MCF 10A (cell line): ENCODE measurements at regions not wholly inside any gene's neighbourhood (a gene's known extent, or its start where the extent isn't known, plus 50 kb on each side); places are given as distances from the start of the nearest gene placed in this dataset.
A peak's percentile ranks its signal among the peaks of the same experiment; 100 is the strongest.
"Not testable (repeated sequence)": the region's sequence is repeated elsewhere in the genome, so short reads cannot be mapped to it uniquely, and the experiment has no call there.

Experiments
- BruUV-seq: library from RNA; stranded (reverse); fragments of 400-500 nt; replicated peaks from 2 replicates; lab custom pipeline; 2021; lab: Mats Ljungman, UMichigan
- CTCF ChIA-PET: fragments of 300-600 bp; sonication (Branson Sonifier 250); formaldehyde crosslinking; extraction: SDS; loops from one replicate; lab custom pipeline; 2021; ENCODE audit warnings: antibody characterized with exemption, inconsistent platforms; lab: Yijun Ruan, JAX
- POLR2A ChIA-PET: fragments of 300-600, 350-650 bp; sonication (Branson Sonifier 250); formaldehyde crosslinking; extraction: SDS; loops from one replicate; lab custom pipeline; 2020; ENCODE audit warnings: antibody characterized with exemption, inconsistent platforms; lab: Yijun Ruan, JAX
- DNase-seq: peaks from one replicate; pipeline ENCODE4 v3.0.0-alpha.2; 2018; ENCODE audit not compliant: unreplicated experiment
- H3K27ac Mint-ChIP-seq: one replicate; pipeline ENCODE4 v1.8.0; 2022; ENCODE audit warnings: mild to moderate bottlenecking, low read depth, mixed read lengths; ENCODE audit not compliant: unreplicated experiment
- H3K27me3 Mint-ChIP-seq: one replicate; pipeline ENCODE4 v1.8.0; 2022; ENCODE audit warnings: mixed read lengths; ENCODE audit not compliant: insufficient read depth, unreplicated experiment
- H3K36me3 Mint-ChIP-seq: one replicate; pipeline ENCODE4 v1.8.0; 2022; ENCODE audit warnings: mild to moderate bottlenecking, moderate library complexity, mixed read lengths; ENCODE audit not compliant: insufficient read depth, unreplicated experiment
- H3K4me1 Mint-ChIP-seq: one replicate; pipeline ENCODE4 v1.8.0; 2022; ENCODE audit warnings: mixed read lengths; ENCODE audit not compliant: insufficient read depth, unreplicated experiment
- H3K4me3 Mint-ChIP-seq: one replicate; pipeline ENCODE4 v1.8.0; 2022; ENCODE audit warnings: mild to moderate bottlenecking, moderate library complexity, mixed read lengths; ENCODE audit not compliant: unreplicated experiment
- H3K9me3 Mint-ChIP-seq: one replicate; pipeline ENCODE4 v1.8.0; 2022; ENCODE audit warnings: mixed read lengths; ENCODE audit not compliant: unreplicated experiment
- CTCF ChIP-seq: fragments of 200-600 bp; IDR thresholded peaks from one replicate; pipeline ENCODE4 v1.8.0; 2022; ENCODE audit warnings: antibody characterized with exemption, mild to moderate bottlenecking; ENCODE audit not compliant: unreplicated experiment
- intact Hi-C: fragments of 100-400 bp; cut with micrococcal nuclease; formaldehyde crosslinking; loops from 2 replicates; pipeline ENCODE4 v1.14.1; 2022

- H3K27me3 Mint-ChIP-seq: peaks cover 20% of the 10 kb centered on the region
These were observed 88.0 kb upstream of the SYT13 start for GRCh38 chr11:45374130-45374529.

GRCh38 chr11:45373506-45374035 is 87.4 kb upstream of the SYT13 start:
- H3K4me3 Mint-ChIP-seq: no peak overlapping the region
- no peaks in the 10 kb centered on the region for H3K36me3 Mint-ChIP-seq
- peaks cover 20% of the 10 kb centered on the region for H3K27me3 Mint-ChIP-seq
- no peaks in the 10 kb centered on the region for H3K4me1 Mint-ChIP-seq
- H3K27ac Mint-ChIP-seq: no peak overlapping the region
- DNase-seq: no peak
- ChIA-PET CTCF (interaction anchor here (0.9 to 3.6 kb wide), 2 partner anchors 10 to 397 kb away, joined by 3 to 86 read pairs; no protein-coding TSS in a partner anchor), POLR2A (no interaction called here)
- no peaks in the 10 kb centered on the region for H3K9me3 Mint-ChIP-seq
- no TSS peak for BruUV-seq
- intact Hi-C loops: no loop called here
- TF ChIP-seq CTCF: no peak

More at GRCh38 chr11:45374130-45374529, 88.0 kb upstream of the SYT13 start:
- Mint-ChIP-seq H3K9me3 (no peaks in the 10 kb centered on the region), H3K4me1 (no peaks in the 10 kb centered on the region), H3K27ac (no peak overlapping the region), H3K4me3 (no peak overlapping the region), H3K36me3 (no peaks in the 10 kb centered on the region)
- POLR2A ChIA-PET: interaction anchor here (1.0 kb wide), 1 partner anchor 14 kb away, joined by 3 read pairs; no protein-coding TSS in a partner anchor
- no peak for TF ChIP-seq CTCF
- CTCF ChIA-PET: interaction anchor here (1.5 kb wide), 1 partner anchor 280 kb away, joined by 8 read pairs; no protein-coding TSS in a partner anchor
- BruUV-seq: no TSS peak
- intact Hi-C loops: no loop called here
- DNase-seq: no peak

GRCh38 chr11:45372414-45372813 is 86.3 kb upstream of the SYT13 start:
- H3K4me1 Mint-ChIP-seq, POLR2A ChIA-PET, H3K9me3 Mint-ChIP-seq, BruUV-seq, H3K4me3 Mint-ChIP-seq, intact Hi-C loops, H3K27ac Mint-ChIP-seq, H3K36me3 Mint-ChIP-seq: not testable (repeated sequence)
- peaks cover 32% of the 10 kb centered on the region for H3K27me3 Mint-ChIP-seq
- CTCF ChIA-PET: interaction anchor here (0.6 to 3.6 kb wide), 20 partner anchors 8 to 1370 kb away, joined by 3 to 86 read pairs (median 4); no protein-coding TSS in a partner anchor
- peak; percentile 17 for DNase-seq

- peak; percentile 66 for DNase-seq
- intact Hi-C loops: loop anchor here (1.0 kb wide), 1 partner anchor 400 kb away; no protein-coding TSS in a partner anchor
- H3K27ac Mint-ChIP-seq: no peak overlapping the region
- BruUV-seq: no TSS peak
- POLR2A ChIA-PET: interaction anchor here (0.6 to 1.1 kb wide), 3 partner anchors 204 to 401 kb away, joined by 3 read pairs; no protein-coding TSS in a partner anchor
- no peaks in the 10 kb centered on the region for H3K9me3 Mint-ChIP-seq
- CTCF ChIA-PET: interaction anchor here (0.5 to 3.6 kb wide), 48 partner anchors 9 to 1798 kb away, joined by 3 to 86 read pairs (median 4); no protein-coding TSS in a partner anchor
- peak; percentile 94 for TF ChIP-seq CTCF
- H3K4me1 Mint-ChIP-seq: no peaks in the 10 kb centered on the region
- peaks cover 35% of the 10 kb centered on the region for H3K27me3 Mint-ChIP-seq
- no peaks in the 10 kb centered on the region for H3K36me3 Mint-ChIP-seq
- H3K4me3 Mint-ChIP-seq: no peak overlapping the region
These were observed 85.3 kb upstream of the SYT13 start for GRCh38 chr11:45371251-45372115.
